ENCODE measurements at regions not wholly inside any gene's neighbourhood (a gene's known extent, or its start where the extent isn't known, plus 50 kb on each side); places are given as distances from the start of the nearest gene placed in this dataset.

GRCh38 chr6:1075880-1076279 is 236.0 kb upstream of the FOXQ1 start:
- H3K36me3 Mint-ChIP-seq (ENCODE audit: low read depth): no peaks in the 10 kb centered on the region
- TF ChIP-seq CTCF (IDR thresholded peaks at IDR 0.05): no peak
- H3K27me3 Mint-ChIP-seq (ENCODE audit: low read depth): no peaks in the 10 kb centered on the region
- no peak for DNase-seq (ENCODE audit: low spot score)
- H3K4me3 Mint-ChIP-seq (ENCODE audit: unreplicated experiment): no peak overlapping the region
- no peak overlapping the region for H3K27ac Mint-ChIP-seq (ENCODE audit: unreplicated experiment)
- H3K9me3 Mint-ChIP-seq (ENCODE audit: low read depth): no peaks in the 10 kb centered on the region
- peaks cover 12% of the 10 kb centered on the region for H3K4me1 Mint-ChIP-seq (ENCODE audit: low read depth)

GRCh38 chr6:1075444-1075843 is 236.5 kb upstream of the FOXQ1 start:
- no peaks in the 10 kb centered on the region for H3K27me3 Mint-ChIP-seq (ENCODE audit: low read depth)
- H3K27ac Mint-ChIP-seq (ENCODE audit: unreplicated experiment): no peak overlapping the region
- DNase-seq (ENCODE audit: low spot score): no peak
- no peak for TF ChIP-seq CTCF (IDR thresholded peaks at IDR 0.05)
- no peaks in the 10 kb centered on the region for H3K36me3 Mint-ChIP-seq (ENCODE audit: low read depth)
- H3K9me3 Mint-ChIP-seq (ENCODE audit: low read depth): no peaks in the 10 kb centered on the region
- peaks cover 12% of the 10 kb centered on the region for H3K4me1 Mint-ChIP-seq (ENCODE audit: low read depth)
- no peak overlapping the region for H3K4me3 Mint-ChIP-seq (ENCODE audit: unreplicated experiment)

- Mint-ChIP-seq H3K9me3 (ENCODE audit: low read depth) (no peaks in the 10 kb centered on the region), H3K27me3 (ENCODE audit: low read depth) (peaks cover 4% of the 10 kb centered on the region), H3K4me3 (ENCODE audit: unreplicated experiment) (no peak overlapping the region), H3K27ac (ENCODE audit: unreplicated experiment) (no peak overlapping the region), H3K36me3 (ENCODE audit: low read depth) (no peaks in the 10 kb centered on the region), H3K4me1 (ENCODE audit: low read depth) (no peaks in the 10 kb centered on the region)
- TF ChIP-seq CTCF (IDR thresholded peaks at IDR 0.05): no peak
- no peak for DNase-seq (ENCODE audit: low spot score)
Observed at GRCh38 chr6:1070085-1070521, 241.8 kb upstream of the FOXQ1 start.

GRCh38 chr6:1068905-1069304 is 243.0 kb upstream of the FOXQ1 start:
- Mint-ChIP-seq H3K27me3 (ENCODE audit: low read depth) (peaks cover 14% of the 10 kb centered on the region), H3K36me3 (ENCODE audit: low read depth) (no peaks in the 10 kb centered on the region), H3K27ac (ENCODE audit: unreplicated experiment) (no peak overlapping the region), H3K9me3 (ENCODE audit: low read depth) (no peaks in the 10 kb centered on the region), H3K4me3 (ENCODE audit: unreplicated experiment) (no peak overlapping the region), H3K4me1 (ENCODE audit: low read depth) (no peaks in the 10 kb centered on the region)
- TF ChIP-seq CTCF (IDR thresholded peaks at IDR 0.05): no peak
- no peak for DNase-seq (ENCODE audit: low spot score)

GRCh38 chr6:1068068-1068467 is 243.8 kb upstream of the FOXQ1 start:
- Mint-ChIP-seq H3K9me3 (ENCODE audit: low read depth) (no peaks in the 10 kb centered on the region), H3K4me3 (ENCODE audit: unreplicated experiment) (no peak overlapping the region), H3K4me1 (ENCODE audit: low read depth) (no peaks in the 10 kb centered on the region), H3K27me3 (ENCODE audit: low read depth) (peaks cover 14% of the 10 kb centered on the region), H3K36me3 (ENCODE audit: low read depth) (no peaks in the 10 kb centered on the region), H3K27ac (ENCODE audit: unreplicated experiment) (no peak overlapping the region)
- no peak for DNase-seq (ENCODE audit: low spot score)
- no peak for TF ChIP-seq CTCF (IDR thresholded peaks at IDR 0.05)

Measured in chondrocyte (in vitro differentiated cells).